Limb (tissue), 2 donors: ENCODE measurements at regions not wholly inside any gene's neighbourhood (a gene's known extent, or its start where the extent isn't known, plus 50 kb on each side); places are given as distances from the start of the nearest gene placed in this dataset.

ENCODE experiments used
- DNase-seq, 2 donors: peaks; one replicate each; pipeline ENCODE4 v3.0.0-alpha.2; 2016; ENCODE audit errors: extremely low spot score in 2 of 2

DNA sequence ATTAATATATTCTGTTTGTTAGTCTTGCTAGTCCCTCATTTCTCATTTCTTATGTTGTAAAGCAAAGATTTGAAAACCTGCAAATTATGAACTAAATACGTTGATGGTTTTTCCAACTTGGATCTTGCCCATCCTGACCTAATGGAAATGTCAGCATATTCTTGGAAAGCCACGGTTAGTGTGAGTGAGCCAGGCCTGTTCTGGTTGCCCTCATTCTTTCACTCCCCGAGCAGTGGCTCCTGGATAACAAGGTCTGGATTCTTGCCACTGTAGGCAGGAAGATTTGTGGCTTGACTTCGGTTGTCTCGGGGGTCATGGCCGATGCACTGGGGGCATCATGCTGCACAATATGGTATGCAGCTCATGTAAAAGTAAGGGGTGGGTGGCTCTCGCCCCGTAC, 359.1 kb downstream of the MEIS1 start:
- peak in 1 of 2 donors; percentile 35 for DNase-seq

GRCh38 chr2:66794551-66794950, 359.6 kb downstream of the MEIS1 start:
- DNase-seq = no peak

DNA sequence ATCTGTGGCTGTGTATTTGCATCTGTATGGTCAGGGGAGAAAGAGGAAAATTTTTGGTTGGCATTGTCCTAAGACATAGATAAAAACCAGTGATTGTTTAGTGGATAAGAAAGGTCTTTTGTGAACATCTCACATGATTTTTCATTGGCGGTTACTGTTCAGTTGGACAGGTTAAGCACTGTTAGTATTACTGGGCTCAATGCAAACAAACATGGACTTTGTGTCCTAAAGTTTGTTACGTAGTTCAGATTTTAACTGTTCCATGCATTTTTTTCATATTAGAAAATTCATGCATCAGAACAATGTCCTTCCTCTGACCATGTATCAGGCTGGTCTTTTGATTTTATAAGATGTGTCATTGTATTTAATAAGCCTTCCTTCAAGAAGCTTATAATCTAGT, 368.0 kb downstream of the MEIS1 start:
- DNase-seq = no peak

- DNase-seq = no peak
These were observed 368.8 kb downstream of the MEIS1 start for GRCh38 chr2:66803726-66804125.

GRCh38 chr2:66805016-66805865, 370.3 kb downstream of the MEIS1 start:
- DNase-seq = no peak

DNA sequence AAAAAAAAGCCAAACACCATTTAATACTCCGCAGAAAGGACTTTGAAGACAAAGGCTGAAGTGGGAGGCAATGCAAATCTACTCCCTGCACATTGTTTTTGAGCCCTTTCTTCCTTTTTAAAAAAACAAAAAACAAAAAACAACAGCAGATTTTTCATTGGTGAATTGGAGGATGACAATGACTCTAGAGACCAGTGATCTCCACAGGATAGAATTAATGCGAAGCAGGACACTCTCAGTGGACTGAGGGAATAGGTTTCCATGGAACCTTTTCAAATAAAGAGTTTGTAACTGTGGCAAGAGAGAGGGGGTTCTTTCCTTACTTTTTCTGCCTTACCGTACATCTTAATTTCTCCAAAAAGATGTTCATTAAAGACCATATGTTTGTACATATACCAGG, 371.0 kb downstream of the MEIS1 start:
- DNase-seq = no peak

GRCh38 chr2:66813525-66813924, 378.6 kb downstream of the MEIS1 start:
- DNase-seq = no peak

DNA sequence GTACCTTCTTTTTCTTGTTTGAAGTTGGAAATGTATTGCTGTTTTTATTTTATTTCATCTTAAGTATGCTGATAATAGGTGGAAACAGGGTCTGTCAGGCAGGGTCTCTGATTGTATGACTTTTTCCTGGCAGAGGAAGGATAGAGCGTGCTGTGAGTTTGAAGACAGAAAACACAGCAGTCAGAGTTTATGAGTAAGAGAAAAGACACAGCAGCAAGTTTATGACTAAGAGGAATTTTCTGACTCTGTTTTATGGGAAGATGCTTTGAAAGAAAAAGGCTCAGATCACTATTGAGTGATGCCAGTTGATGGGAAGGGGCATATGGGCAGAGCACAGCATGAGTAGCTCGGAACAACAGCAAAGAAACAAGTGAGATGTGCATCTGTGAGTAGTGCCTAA, 379.1 kb downstream of the MEIS1 start:
- DNase-seq = no peak

- no peak for DNase-seq
These were observed 380.0 kb downstream of the MEIS1 start for GRCh38 chr2:66814916-66815315.

GRCh38 chr2:66815886-66816285, 381.0 kb downstream of the MEIS1 start:
- no peak for DNase-seq

DNA sequence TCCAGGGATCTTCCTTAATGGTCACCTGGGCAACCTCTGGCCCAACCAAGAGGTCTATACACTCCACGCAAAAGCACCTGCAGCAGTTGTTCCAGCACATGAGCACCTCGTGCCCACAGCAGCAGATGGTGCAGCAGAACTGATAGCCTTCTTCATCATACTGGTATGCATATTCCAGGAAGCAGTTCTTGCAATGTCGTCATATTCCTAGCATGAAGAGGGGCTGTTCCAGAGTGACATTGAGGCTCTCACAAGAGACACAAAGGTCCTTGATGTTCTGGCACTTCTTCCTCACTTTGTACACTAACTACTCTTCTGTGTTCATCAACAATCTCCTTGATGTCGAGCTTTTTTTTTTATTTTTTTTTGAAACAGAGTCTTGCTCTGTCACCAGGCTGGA, 386.2 kb downstream of the MEIS1 start:
- no peak for DNase-seq

DNA sequence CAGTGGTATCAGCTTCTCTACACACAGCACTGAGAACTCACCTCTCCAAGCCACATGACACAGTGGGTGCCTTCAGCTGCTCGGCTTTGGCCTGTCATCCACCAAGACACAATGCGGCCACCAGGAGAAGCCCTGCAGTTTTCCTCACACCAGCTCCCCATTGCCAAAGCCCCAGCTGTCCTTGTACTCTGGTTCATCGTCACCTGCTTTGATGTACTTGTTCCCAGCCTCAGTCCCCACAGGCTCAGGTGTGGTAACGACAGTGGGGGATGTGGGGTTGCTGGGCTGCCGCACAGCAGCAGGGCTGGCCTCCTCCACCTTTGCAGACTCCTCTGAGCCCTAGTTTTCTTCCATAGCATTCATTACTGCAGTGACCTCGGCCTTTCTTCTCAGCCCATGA, 387.3 kb downstream of the MEIS1 start:
- DNase-seq = no peak

- DNase-seq = no peak
These were observed 390.0 kb downstream of the MEIS1 start for GRCh38 chr2:66824926-66825325.

GRCh38 chr2:66827851-66828250, 392.9 kb downstream of the MEIS1 start:
- no peak for DNase-seq

DNA sequence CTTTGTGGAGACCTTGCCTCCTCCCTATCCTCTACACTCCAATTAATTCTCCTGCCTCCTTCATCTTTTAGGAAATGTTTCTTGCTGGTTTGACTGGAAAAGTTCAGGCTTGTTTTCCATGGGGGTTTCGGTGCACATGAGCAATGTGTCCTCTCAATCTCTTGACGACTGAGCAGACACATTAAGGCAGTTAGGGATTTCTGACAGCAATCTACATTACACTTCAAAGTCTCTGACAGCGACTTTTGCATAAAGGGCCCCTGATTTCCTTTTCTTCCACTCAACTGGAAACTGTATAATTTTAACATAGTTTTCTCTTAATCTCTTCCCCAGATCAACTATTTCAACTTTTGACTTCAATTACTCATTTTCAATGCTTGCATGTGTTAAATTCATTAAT, 394.0 kb downstream of the MEIS1 start:
- no peak for DNase-seq

GRCh38 chr2:66830881-66831280, 396.0 kb downstream of the MEIS1 start:
- no peak for DNase-seq

- DNase-seq = no peak
These were observed 397.9 kb downstream of the MEIS1 start for GRCh38 chr2:66832646-66833435.

GRCh38 chr2:66834859-66835258, 399.9 kb downstream of the MEIS1 start:
- DNase-seq = no peak

- no peak for DNase-seq
These were observed 401.9 kb downstream of the MEIS1 start for GRCh38 chr2:66836851-66837250.

DNA sequence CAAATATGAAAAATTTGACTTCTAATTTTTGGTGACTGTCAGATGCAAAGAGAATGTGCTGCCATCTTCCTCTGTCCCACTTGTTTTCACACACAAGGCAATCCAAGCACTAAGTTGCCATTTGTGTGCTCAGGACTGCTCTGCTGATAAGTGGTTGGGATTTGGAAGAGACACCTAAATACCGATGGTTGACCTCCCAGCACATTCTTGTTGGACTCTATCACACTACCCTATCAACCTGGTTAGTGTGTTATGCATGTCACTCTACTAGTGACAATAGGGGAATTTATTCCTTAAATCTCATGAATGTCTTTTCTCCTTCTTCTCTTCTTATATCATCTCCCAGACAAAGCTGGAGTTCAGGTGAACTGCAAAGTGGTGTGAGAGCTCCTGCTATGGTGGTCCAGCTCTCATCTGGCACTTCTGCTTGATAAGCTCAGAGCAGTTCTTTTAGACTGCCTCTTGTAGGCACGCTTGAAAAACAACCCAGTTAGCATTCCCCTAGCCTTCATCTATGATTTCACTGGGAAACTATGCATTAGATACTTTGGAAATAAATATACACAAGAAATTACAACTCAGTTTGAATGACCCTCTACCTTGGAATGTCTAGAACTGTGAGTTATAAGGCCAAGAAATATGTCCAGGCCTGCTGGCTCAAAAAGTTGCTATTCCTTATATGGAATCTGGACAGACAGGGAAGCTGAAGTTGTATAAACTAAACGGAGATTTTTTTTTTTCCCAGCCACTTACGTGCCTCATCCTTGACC, 404.8 kb downstream of the MEIS1 start:
- peak in 1 of 2 donors; percentile 5 for DNase-seq

- DNase-seq = no peak
These were observed 405.5 kb downstream of the MEIS1 start for GRCh38 chr2:66840321-66841002.
